T1000 (cell line): ENCODE measurements at regions not wholly inside any gene's neighbourhood (a gene's known extent, or its start where the extent isn't known, plus 50 kb on each side); places are given as distances from the start of the nearest gene placed in this dataset.
"Not testable (repeated sequence)": the region's sequence is repeated elsewhere in the genome, so short reads cannot be mapped to it uniquely, and the experiment has no call there.

ENCODE experiments used
- DNase-seq: peaks from one replicate; lab custom pipeline; 2025; ENCODE audit warnings: mixed read lengths; lab: John Stamatoyannopoulos, UW

GRCh38 chr1:91605566-91605965, 104.9 kb downstream of the CDC7 start:
- DNase-seq, result no peak

GRCh38 chr1:91606546-91607078, 106.0 kb downstream of the CDC7 start:
- DNase-seq, result no peak

GRCh38 chr1:91607686-91608085, 107.0 kb downstream of the CDC7 start:
- DNase-seq, result not testable (repeated sequence)

GRCh38 chr1:91608876-91609275, 108.2 kb downstream of the CDC7 start:
- no peak for DNase-seq

GRCh38 chr1:91609551-91609950, 108.9 kb downstream of the CDC7 start:
- DNase-seq, result peak; percentile 11

GRCh38 chr1:91610102-91610501, 109.5 kb downstream of the CDC7 start:
- no peak for DNase-seq

- no peak for DNase-seq
Measured at GRCh38 chr1:91610789-91611188, 110.1 kb downstream of the CDC7 start.

GRCh38 chr1:91611483-91611917, 110.8 kb downstream of the CDC7 start:
- no peak for DNase-seq

GRCh38 chr1:91613595-91613994, 112.9 kb downstream of the CDC7 start:
- DNase-seq, result no peak

- no peak for DNase-seq
Measured at GRCh38 chr1:91616712-91617111, 116.1 kb downstream of the CDC7 start.

GRCh38 chr1:91617285-91617765, 116.7 kb downstream of the CDC7 start:
- DNase-seq, result no peak

GRCh38 chr1:91619881-91620280, 119.2 kb downstream of the CDC7 start:
- DNase-seq, result no peak

GRCh38 chr1:91621360-91621759, 120.7 kb downstream of the CDC7 start:
- DNase-seq, result no peak

GRCh38 chr1:91621907-91622306, 121.3 kb downstream of the CDC7 start:
- no peak for DNase-seq

GRCh38 chr1:91622616-91623015, 122.0 kb downstream of the CDC7 start:
- no peak for DNase-seq

- no peak for DNase-seq
Measured at GRCh38 chr1:91623020-91623419, 122.4 kb downstream of the CDC7 start.

- no peak for DNase-seq
Measured at GRCh38 chr1:91624331-91624730, 123.7 kb downstream of the CDC7 start.
